Left renal pelvis (tissue), 4 donors: ENCODE measurements at regions not wholly inside any gene's neighbourhood (a gene's known extent, or its start where the extent isn't known, plus 50 kb on each side); places are given as distances from the start of the nearest gene placed in this dataset.

Source experiments
- DNase-seq, 4 donors: peaks; one replicate each; pipeline ENCODE4 v3.0.0-alpha.2; 2013; ENCODE audit warnings: low read depth in 4 of 4, low spot score in 3 of 4

DNA sequence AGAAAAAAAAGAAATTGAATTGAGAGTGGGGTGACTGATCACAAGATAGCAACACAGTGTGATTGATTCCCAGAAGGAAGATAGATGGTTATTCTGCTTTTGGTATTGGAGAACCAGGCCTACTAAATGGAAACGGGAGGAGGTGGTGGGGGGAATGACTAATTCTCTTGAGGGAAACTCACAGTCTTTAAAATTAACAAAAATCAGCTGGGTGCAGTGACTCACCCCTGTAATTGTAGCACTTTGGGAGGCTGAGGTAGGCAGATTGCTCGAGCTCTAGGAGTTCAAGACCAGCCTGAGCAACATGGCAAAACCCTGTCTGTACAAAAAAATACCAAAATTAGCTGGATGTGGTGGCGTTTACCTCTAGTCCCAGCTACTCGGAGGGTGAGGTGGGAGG is 134.6 kb upstream of the PDE4B start:
- no peak for DNase-seq

DNA sequence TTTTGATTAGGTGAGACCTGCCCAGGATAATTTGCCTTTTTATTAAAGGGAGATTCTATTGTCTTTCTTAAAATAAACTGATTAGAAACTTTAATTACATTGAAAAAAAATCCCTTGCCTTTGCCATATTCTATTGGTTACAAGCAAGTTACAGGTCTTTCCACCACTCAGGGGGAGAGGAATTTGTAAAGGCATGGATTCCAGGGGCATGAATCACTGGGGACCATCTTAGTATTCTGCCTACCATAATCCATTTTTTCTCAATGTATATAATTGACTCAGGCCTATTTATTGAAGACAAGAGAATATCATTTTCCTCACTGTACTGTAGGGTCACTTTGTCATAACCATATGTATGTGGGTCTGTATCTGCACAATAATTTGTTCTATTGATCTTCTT is 124.3 kb upstream of the PDE4B start:
- no peak for DNase-seq

DNA sequence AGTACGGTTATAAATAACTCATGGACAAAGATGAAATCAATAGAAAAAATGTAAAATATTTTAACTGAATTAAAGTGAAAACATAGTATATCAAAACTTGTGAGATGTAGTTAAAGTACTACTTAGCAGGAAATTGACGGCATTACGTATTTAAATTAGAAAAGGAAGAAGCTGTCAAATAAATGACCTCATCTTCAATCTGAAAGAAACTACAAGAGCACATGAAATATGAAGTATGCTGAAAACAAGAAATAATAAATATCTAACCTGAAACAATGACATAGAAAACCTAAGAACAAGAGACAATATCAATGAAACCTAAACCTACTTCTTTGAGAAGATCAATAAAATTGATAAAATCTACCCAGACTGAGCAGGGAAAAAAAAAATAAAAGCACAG is 122.2 kb upstream of the PDE4B start:
- no peak for DNase-seq

GRCh38 chr1:65674522-65674921 is 118.2 kb upstream of the PDE4B start:
- no peak for DNase-seq

DNA sequence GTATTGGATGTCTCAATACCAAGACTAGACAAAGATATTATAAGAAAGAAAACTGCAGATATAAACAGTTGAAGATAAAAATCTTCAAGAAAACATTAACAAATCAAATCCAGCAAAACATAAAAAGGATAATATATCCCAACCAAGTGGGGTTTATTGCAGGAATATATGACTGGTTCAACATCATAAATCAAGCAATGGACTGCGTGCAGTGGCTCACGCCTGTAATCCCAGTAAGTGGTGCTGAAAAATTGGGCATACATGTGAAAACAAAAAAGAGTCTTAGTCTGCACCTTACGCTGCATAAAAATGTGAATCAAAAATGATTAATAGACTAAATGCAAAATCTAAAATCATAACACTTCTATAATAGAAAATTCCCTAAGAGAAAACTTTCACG is 112.9 kb upstream of the PDE4B start:
- no peak for DNase-seq

GRCh38 chr1:65681096-65681495 is 111.6 kb upstream of the PDE4B start:
- DNase-seq = no peak

- peak; percentile 68 to 73 (median 68) for DNase-seq
Observed at GRCh38 chr1:65687428-65688214, 105.1 kb upstream of the PDE4B start.

GRCh38 chr1:65688215-65688566 is 104.5 kb upstream of the PDE4B start:
- DNase-seq = no peak

- no peak for DNase-seq
Observed at GRCh38 chr1:65688848-65689247, 103.8 kb upstream of the PDE4B start.

GRCh38 chr1:65691152-65691900 is 101.4 kb upstream of the PDE4B start:
- DNase-seq = no peak

DNA sequence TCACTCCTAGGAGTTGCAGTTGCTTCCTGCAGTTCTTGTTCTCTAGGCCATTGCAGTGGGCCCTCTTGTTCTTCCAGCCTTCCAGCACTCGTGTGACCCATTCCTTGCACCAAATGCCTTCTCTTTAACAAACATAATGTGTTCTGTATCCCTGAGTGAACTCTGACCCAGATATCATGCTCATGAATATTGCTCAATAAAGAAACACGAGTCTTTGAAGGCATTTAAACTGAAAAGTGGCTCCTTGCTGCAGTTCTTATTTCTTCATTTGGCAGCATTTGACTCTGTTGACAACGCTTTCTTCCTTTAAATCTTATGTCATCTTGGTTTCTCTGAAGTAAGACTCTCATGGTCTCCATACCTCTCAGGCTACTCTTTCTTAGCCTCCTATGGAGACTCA is 100.7 kb upstream of the PDE4B start:
- no peak for DNase-seq

- DNase-seq = no peak
Observed at GRCh38 chr1:65694126-65694525, 98.6 kb upstream of the PDE4B start.

- no peak for DNase-seq
Observed at GRCh38 chr1:65694933-65695332, 97.8 kb upstream of the PDE4B start.

DNA sequence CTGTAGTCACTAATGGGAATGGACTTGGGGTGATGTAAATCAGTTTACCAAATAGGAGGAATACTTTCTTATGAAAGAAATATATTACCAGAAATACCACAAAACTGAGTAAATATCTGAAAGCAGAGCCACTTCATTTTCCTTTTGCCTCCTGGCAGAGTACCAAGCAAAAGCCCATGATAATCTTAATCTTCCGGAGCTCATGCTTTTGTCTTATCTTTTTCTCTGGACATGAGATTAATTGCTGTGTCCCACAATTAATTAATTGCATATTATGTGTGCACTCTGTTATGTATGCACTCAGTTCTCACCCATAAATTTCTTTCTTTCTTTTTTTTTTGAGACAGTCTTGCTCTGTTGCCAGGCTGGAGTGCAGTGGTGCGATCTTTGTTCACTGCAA is 94.1 kb upstream of the PDE4B start:
- no peak for DNase-seq

DNA sequence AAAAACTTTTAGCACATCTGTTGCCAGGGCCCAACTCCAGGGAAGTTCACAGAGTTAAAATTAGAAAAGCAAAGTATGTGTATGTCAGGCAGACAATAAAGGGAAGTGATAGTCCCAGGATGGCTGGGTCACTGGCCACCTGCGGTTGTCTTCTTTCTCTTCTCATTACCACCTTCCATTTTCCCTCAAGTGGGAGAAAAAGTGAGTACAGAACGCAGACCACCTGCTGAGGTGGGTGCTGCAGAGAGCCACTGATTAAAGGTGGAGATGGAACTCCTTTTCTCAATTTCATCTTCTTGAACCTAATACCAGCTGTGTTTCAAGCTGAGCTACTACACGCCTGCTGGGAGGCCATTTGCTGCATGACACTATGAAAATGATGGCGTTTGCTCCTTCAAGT is 88.8 kb upstream of the PDE4B start:
- no peak for DNase-seq

DNA sequence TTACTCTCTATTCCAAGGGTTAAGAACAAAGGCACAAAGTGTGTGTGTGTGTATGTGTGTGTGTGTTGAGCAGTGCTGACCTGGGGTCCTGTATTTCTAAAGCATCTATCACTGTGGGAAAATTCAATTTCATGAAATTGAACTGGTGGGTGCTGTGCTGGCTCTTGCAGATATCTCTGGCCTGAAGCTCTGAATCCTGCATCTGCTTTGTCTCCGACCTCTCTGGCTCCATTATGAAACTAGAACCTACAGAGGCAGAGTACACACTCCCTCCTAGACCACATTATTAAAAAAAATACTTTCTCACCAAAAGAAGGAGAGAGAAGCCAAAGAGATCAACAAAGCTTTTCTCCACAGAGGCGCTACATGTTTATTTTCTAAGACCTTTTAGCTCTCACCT is 88.4 kb upstream of the PDE4B start:
- no peak for DNase-seq

DNA sequence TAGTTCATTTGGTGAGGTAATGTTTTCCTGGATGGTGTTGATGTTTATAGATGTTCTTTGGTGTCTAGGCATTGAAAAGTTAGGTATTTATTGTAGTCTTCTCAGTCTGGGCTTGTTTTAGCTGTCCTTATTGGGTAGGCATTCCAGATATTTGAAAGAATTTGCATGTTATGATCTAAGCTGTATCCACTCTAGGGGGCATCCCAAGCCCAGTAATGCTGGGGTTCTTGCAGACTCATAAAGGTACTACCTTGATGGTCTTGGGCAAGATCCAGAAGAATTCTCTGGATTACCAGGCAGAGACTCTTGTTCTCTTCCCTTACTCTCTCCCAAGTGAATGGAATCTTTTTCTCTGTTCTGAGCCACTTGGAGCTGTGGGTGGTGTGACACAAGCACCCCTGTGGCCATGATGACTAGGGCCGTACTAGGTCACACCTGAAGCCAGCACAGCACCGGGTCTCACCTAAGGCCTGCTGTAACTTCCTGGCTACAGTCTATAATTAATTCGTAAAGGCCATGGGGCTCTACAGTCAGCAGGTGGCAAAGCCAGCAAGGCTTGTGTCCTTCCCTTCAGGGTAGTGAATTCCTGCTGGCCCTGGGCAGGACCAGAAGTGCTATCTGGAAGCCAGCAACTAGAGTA is 74.8 kb upstream of the PDE4B start:
- DNase-seq = no peak

- DNase-seq = no peak
Observed at GRCh38 chr1:65719391-65719790, 73.3 kb upstream of the PDE4B start.

- DNase-seq = no peak
Observed at GRCh38 chr1:65722461-65722860, 70.2 kb upstream of the PDE4B start.

DNA sequence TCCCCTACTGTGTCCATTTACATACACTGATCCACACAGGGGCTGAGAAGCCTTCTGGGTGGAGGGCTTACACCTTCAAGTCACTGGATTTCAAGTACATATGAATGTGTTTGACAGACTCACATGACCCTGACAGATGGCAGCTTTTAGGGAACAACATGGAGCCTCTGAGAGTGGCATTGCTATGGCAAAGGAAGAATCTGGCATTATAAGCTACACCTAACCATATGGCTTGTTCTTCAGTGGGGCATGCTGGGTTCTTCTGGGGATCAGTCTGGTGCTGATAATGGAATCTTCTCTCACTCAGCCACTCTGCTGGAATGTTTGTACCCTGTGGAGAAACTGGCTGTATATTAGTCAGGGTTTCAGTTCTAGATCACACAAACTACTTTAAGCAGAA is 68.5 kb upstream of the PDE4B start:
- DNase-seq = no peak

DNA sequence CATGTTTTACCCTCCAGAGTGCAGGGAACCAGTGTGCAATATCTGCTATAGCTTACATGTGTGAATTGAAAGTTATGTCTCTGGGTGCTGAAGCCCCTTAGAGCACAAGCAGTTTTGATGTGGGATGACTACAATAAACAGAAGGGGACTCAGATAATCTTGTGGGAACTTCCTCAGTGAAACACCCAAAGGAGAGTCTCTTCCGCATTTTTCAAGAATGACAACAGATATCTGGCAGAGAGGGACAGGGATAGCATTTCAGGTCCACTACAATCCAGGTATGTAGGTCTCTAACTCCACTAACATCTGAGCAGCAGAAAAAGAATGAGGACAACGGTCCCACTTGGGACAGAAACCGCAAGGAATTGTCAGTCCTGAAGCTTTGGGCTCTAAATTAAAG is 67.6 kb upstream of the PDE4B start:
- DNase-seq = no peak

- DNase-seq = no peak
Observed at GRCh38 chr1:65728504-65728903, 64.2 kb upstream of the PDE4B start.
